Keratinocyte (primary cell): ENCODE measurements at regions not wholly inside any gene's neighbourhood (a gene's known extent, or its start where the extent isn't known, plus 50 kb on each side); places are given as distances from the start of the nearest gene placed in this dataset.

Experiments used
- DNase-seq: peaks from one replicate; pipeline ENCODE4 v3.0.0-alpha.2; 2011; ENCODE audit warnings: low read depth, missing footprints, low spot score
- FAIRE-seq: peaks from 2 replicates; lab custom pipeline; 2011; peaks lifted over from hg19 to GRCh38; lab: Jason Lieb, UNC
- H2AFZ ChIP-seq: 2 replicates; pipeline ENCODE4 v1.6.0; 2012; ENCODE audit warnings: low read length, control low read depth, inconsistent platforms; ENCODE audit not compliant: control insufficient read depth
- H3K27ac ChIP-seq: 2 replicates; pipeline ENCODE4 v1.5.1; 2011; ENCODE audit warnings: low read length; ENCODE audit not compliant: control insufficient read depth, insufficient read depth
- H3K27me3 ChIP-seq: 3 replicates; pipeline ENCODE4 v1.6.0; 2011; ENCODE audit warnings: low read length; ENCODE audit not compliant: control insufficient read depth, insufficient read depth; ENCODE audit errors: extremely low read depth
- H3K36me3 ChIP-seq, 2 experiments: 2 replicates in 1 of 2; 3 replicates in 1 of 2; pipeline ENCODE4 v1.5.1; 2011; ENCODE audit warnings: low read length in 2 of 2, mild to moderate bottlenecking in 1 of 2; ENCODE audit not compliant: control insufficient read depth in 2 of 2, insufficient read depth in 2 of 2; ENCODE audit errors: extremely low read depth in 1 of 2
- H3K4me1 ChIP-seq: 3 replicates; pipeline ENCODE4 v1.5.1; 2011; ENCODE audit warnings: low read length; ENCODE audit not compliant: control insufficient read depth, insufficient read depth; ENCODE audit errors: extremely low read depth
- H3K4me2 ChIP-seq: 3 replicates; pipeline ENCODE4 v1.6.0; 2011; ENCODE audit warnings: low read depth, low read length; ENCODE audit not compliant: control insufficient read depth, insufficient read depth; ENCODE audit errors: extremely low read depth
- H3K4me3 ChIP-seq, 3 experiments: fragments of 200-600 bp in 1 of 3; sonication (generic) in 1 of 3; 2 replicates in 2 of 3; 3 replicates in 1 of 3; pipeline ENCODE4 v1.5.1; 2011 to 2016; ENCODE audit warnings: low read length in 3 of 3, mild to moderate bottlenecking in 3 of 3, control low read depth in 2 of 3, inconsistent platforms in 1 of 3, low read depth in 1 of 3, mixed read lengths in 1 of 3, mixed run types in 1 of 3, moderate library complexity in 1 of 3; ENCODE audit not compliant: control insufficient read depth in 2 of 3, insufficient read depth in 2 of 3; ENCODE audit errors: extremely low read depth in 1 of 3
- H3K79me2 ChIP-seq: 2 replicates; pipeline ENCODE4 v1.6.0; 2012; ENCODE audit warnings: low read length; ENCODE audit not compliant: control insufficient read depth, insufficient read depth
- H3K9ac ChIP-seq: 3 replicates; pipeline ENCODE4 v1.6.0; 2011; ENCODE audit warnings: low read length; ENCODE audit not compliant: control insufficient read depth, insufficient read depth; ENCODE audit errors: extremely low read depth
- H3K9me1 ChIP-seq: 3 replicates; pipeline ENCODE4 v1.6.0; 2011; ENCODE audit warnings: low read length; ENCODE audit not compliant: control insufficient read depth, insufficient read depth; ENCODE audit errors: extremely low read depth
- H3K9me3 ChIP-seq: 2 replicates; pipeline ENCODE4 v1.5.1; 2012; ENCODE audit warnings: low read depth, low read length; ENCODE audit not compliant: control insufficient read depth
- H4K20me1 ChIP-seq: 3 replicates; pipeline ENCODE4 v1.6.0; 2011; ENCODE audit warnings: low read length; ENCODE audit not compliant: control insufficient read depth, insufficient read depth; ENCODE audit errors: extremely low read depth
- EZH2 ChIP-seq: IDR thresholded peaks from one replicate; pipeline ENCODE4 v1.6.1; 2012; ENCODE audit warnings: inconsistent platforms, mild to moderate bottlenecking, low read length, moderate library complexity
- dilution Hi-C: fragments of 300-500 bp; cut with MboI; formaldehyde crosslinking; loops from one replicate; pipeline ENCODE4 v1.7.0; 2020; ENCODE audit warnings: low sequenced_read_pairs; ENCODE audit not compliant: extremely low pct_ligation_motif_present
- TF ChIP-seq, protein P1 (sequence below), 3 experiments: IDR thresholded peaks in 1 of 3; conservative IDR thresholded peaks in 1 of 3; optimal IDR thresholded peaks in 1 of 3; 2 replicates in 2 of 3; 3 replicates in 1 of 3; pipeline versions ENCODE3 to v1.5.1; 2011; ENCODE audit warnings: low read length in 3 of 3, mild to moderate bottlenecking in 3 of 3, moderate library complexity in 2 of 3, control low read depth in 1 of 3, inconsistent platforms in 1 of 3; ENCODE audit not compliant: insufficient read depth in 2 of 3; ENCODE audit errors: extremely low read depth in 1 of 3

DNA sequence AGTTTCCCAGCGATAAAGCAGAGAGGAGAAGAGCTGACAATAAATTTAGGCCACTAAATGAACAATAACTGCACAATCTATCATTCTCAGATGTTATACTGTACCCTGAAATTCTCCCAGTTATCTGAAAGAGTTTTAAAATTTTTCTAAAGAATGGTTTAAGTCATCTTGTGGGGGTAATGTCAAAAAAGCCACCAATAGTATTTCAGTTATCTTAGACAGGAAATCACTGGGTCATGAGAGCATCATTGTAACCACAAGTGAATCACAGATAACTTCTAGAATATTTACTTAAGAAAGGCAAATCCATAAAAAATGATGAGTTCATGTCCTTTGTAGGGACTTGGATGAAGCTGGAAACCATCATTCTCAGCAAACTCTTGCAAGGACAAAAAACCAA, 147.1 kb downstream of the DNAJB9 start:
- Histone ChIP-seq H3K27me3 (no peaks in the 10 kb centered on the region), H4K20me1 (no peaks in the 10 kb centered on the region), H3K36me3 (no peaks in the 10 kb centered on the region), H3K4me1 (no peaks in the 10 kb centered on the region), H3K9me1 (no peaks in the 10 kb centered on the region), H3K4me3 (no peak overlapping the region), H3K4me2 (no peak overlapping the region), H3K79me2 (no peaks in the 10 kb centered on the region), H3K27ac (no peak overlapping the region), H3K9ac (no peak overlapping the region), H2AFZ (no peak overlapping the region), H3K9me3 (no peaks in the 10 kb centered on the region)
- dilution Hi-C loops = no loop called here
- DNase-seq = no peak
- no peak for TF ChIP-seq EZH2
- TF ChIP-seq, protein P1, sequence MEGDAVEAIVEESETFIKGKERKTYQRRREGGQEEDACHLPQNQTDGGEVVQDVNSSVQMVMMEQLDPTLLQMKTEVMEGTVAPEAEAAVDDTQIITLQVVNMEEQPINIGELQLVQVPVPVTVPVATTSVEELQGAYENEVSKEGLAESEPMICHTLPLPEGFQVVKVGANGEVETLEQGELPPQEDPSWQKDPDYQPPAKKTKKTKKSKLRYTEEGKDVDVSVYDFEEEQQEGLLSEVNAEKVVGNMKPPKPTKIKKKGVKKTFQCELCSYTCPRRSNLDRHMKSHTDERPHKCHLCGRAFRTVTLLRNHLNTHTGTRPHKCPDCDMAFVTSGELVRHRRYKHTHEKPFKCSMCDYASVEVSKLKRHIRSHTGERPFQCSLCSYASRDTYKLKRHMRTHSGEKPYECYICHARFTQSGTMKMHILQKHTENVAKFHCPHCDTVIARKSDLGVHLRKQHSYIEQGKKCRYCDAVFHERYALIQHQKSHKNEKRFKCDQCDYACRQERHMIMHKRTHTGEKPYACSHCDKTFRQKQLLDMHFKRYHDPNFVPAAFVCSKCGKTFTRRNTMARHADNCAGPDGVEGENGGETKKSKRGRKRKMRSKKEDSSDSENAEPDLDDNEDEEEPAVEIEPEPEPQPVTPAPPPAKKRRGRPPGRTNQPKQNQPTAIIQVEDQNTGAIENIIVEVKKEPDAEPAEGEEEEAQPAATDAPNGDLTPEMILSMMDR (optimal IDR thresholded peaks at IDR 0.05 in 1 of 3, IDR thresholded peaks at IDR 0.05 in 1 of 3, conservative IDR thresholded peaks at IDR 0.05 in 1 of 3; ENCODE audit: extremely low read depth in 1 of 3, insufficient read depth in 2 of 3, low read length in 3 of 3) = no peak
- no peak for FAIRE-seq

GRCh38 chr7:108717781-108718180, 148.1 kb downstream of the DNAJB9 start:
- dilution Hi-C loops = no loop called here
- no peaks in the 10 kb centered on the region for H3K9me1 ChIP-seq
- no peak overlapping the region for H3K9ac ChIP-seq
- TF ChIP-seq, protein P1 (optimal IDR thresholded peaks at IDR 0.05 in 1 of 3, IDR thresholded peaks at IDR 0.05 in 1 of 3, conservative IDR thresholded peaks at IDR 0.05 in 1 of 3; ENCODE audit: extremely low read depth in 1 of 3, insufficient read depth in 2 of 3, low read length in 3 of 3) = no peak
- no peaks in the 10 kb centered on the region for H3K4me1 ChIP-seq
- no peak overlapping the region for H2AFZ ChIP-seq
- H3K79me2 ChIP-seq = no peaks in the 10 kb centered on the region
- H3K9me3 ChIP-seq = no peaks in the 10 kb centered on the region
- H3K4me2 ChIP-seq = no peak overlapping the region
- H3K36me3 ChIP-seq = no peaks in the 10 kb centered on the region
- no peaks in the 10 kb centered on the region for H3K27me3 ChIP-seq
- DNase-seq (no peak), FAIRE-seq (no peak)
- H3K27ac ChIP-seq = no peak overlapping the region
- no peaks in the 10 kb centered on the region for H4K20me1 ChIP-seq
- no peak overlapping the region for H3K4me3 ChIP-seq
